Duodenal mucosa (tissue), 2 donors: ENCODE measurements at regions not wholly inside any gene's neighbourhood (a gene's known extent, or its start where the extent isn't known, plus 50 kb on each side); places are given as distances from the start of the nearest gene placed in this dataset.

Source experiments
- H3K27ac ChIP-seq: one replicate; pipeline ENCODE4 v1.7.0; 2013; ENCODE audit warnings: low read depth, low read length
- H3K27me3 ChIP-seq, 2 donors: one replicate each; pipeline ENCODE4 v1.7.0; 2013; ENCODE audit warnings: low read length in 2 of 2, control low read depth in 1 of 2; ENCODE audit not compliant: insufficient read depth in 2 of 2, control insufficient read depth in 1 of 2
- H3K36me3 ChIP-seq, 2 donors: one replicate each; pipeline ENCODE4 v1.7.0; 2013; ENCODE audit warnings: low read length in 2 of 2, control low read depth in 1 of 2; ENCODE audit not compliant: insufficient read depth in 2 of 2, control insufficient read depth in 1 of 2
- H3K4me1 ChIP-seq, 2 donors: one replicate each; pipeline ENCODE4 v1.7.0; 2013; ENCODE audit warnings: low read length in 2 of 2, control low read depth in 1 of 2; ENCODE audit not compliant: insufficient read depth in 2 of 2, control insufficient read depth in 1 of 2
- H3K4me3 ChIP-seq, 2 donors: one replicate each; pipeline ENCODE4 v1.7.0; 2013; ENCODE audit warnings: low read length in 2 of 2, low read depth in 1 of 2
- H3K9ac ChIP-seq, 2 donors: one replicate each; pipeline ENCODE4 v1.7.0; 2013; ENCODE audit warnings: low read length in 2 of 2, low read depth in 1 of 2
- H3K9me3 ChIP-seq, 2 donors: one replicate each; pipeline ENCODE4 v1.7.0; 2013; ENCODE audit warnings: low read length in 2 of 2, control low read depth in 1 of 2; ENCODE audit not compliant: control insufficient read depth in 1 of 2

GRCh38 chr6:132147530-132148011 is 196.4 kb upstream of the CCN2 start:
- Histone ChIP-seq H3K9me3 (no peaks in the 10 kb centered on the region), H3K9ac (no peak overlapping the region), H3K4me3 (no peak overlapping the region), H3K27me3 (no peaks in the 10 kb centered on the region), H3K36me3 (no peaks in the 10 kb centered on the region), H3K27ac (no peak overlapping the region), H3K4me1 (no peaks in the 10 kb centered on the region)

GRCh38 chr6:132144456-132144855 is 193.3 kb upstream of the CCN2 start:
- Histone ChIP-seq H3K4me3 (no peak overlapping the region), H3K27me3 (no peaks in the 10 kb centered on the region), H3K36me3 (no peaks in the 10 kb centered on the region), H3K4me1 (no peaks in the 10 kb centered on the region), H3K9me3 (no peaks in the 10 kb centered on the region), H3K9ac (no peak overlapping the region), H3K27ac (no peak overlapping the region)

- Histone ChIP-seq H3K27ac (no peak overlapping the region), H3K4me1 (no peaks in the 10 kb centered on the region), H3K27me3 (no peaks in the 10 kb centered on the region), H3K36me3 (no peaks in the 10 kb centered on the region), H3K9me3 (no peaks in the 10 kb centered on the region), H3K9ac (no peak overlapping the region), H3K4me3 (no peak overlapping the region)
Observed at GRCh38 chr6:132143258-132143657, 192.1 kb upstream of the CCN2 start.

GRCh38 chr6:132142768-132143167 is 191.6 kb upstream of the CCN2 start:
- no peak overlapping the region for H3K27ac ChIP-seq
- no peaks in the 10 kb centered on the region for H3K9me3 ChIP-seq
- H3K4me1 ChIP-seq, result no peaks in the 10 kb centered on the region
- no peaks in the 10 kb centered on the region for H3K27me3 ChIP-seq
- H3K36me3 ChIP-seq, result no peaks in the 10 kb centered on the region
- H3K4me3 ChIP-seq, result no peak overlapping the region
- no peak overlapping the region for H3K9ac ChIP-seq

GRCh38 chr6:132142308-132142707 is 191.1 kb upstream of the CCN2 start:
- H3K27ac ChIP-seq, result no peak overlapping the region
- H3K4me1 ChIP-seq, result no peaks in the 10 kb centered on the region
- no peaks in the 10 kb centered on the region for H3K9me3 ChIP-seq
- H3K36me3 ChIP-seq, result no peaks in the 10 kb centered on the region
- no peak overlapping the region for H3K9ac ChIP-seq
- H3K4me3 ChIP-seq, result no peak overlapping the region
- H3K27me3 ChIP-seq, result no peaks in the 10 kb centered on the region

- no peaks in the 10 kb centered on the region for H3K9me3 ChIP-seq
- H3K4me1 ChIP-seq, result no peaks in the 10 kb centered on the region
- H3K27ac ChIP-seq, result no peak overlapping the region
- H3K36me3 ChIP-seq, result no peaks in the 10 kb centered on the region
- H3K27me3 ChIP-seq, result no peaks in the 10 kb centered on the region
- no peak overlapping the region for H3K9ac ChIP-seq
- no peak overlapping the region for H3K4me3 ChIP-seq
Observed at GRCh38 chr6:132140189-132140588, 189.0 kb upstream of the CCN2 start.

- Histone ChIP-seq H3K9ac (no peak overlapping the region), H3K9me3 (no peaks in the 10 kb centered on the region), H3K27me3 (no peaks in the 10 kb centered on the region), H3K27ac (no peak overlapping the region), H3K36me3 (no peaks in the 10 kb centered on the region), H3K4me1 (no peaks in the 10 kb centered on the region), H3K4me3 (no peak overlapping the region)
Observed at GRCh38 chr6:132139611-132140010, 188.4 kb upstream of the CCN2 start.

GRCh38 chr6:132136981-132137380 is 185.8 kb upstream of the CCN2 start:
- no peaks in the 10 kb centered on the region for H3K4me1 ChIP-seq
- no peak overlapping the region for H3K27ac ChIP-seq
- H3K9ac ChIP-seq, result no peak overlapping the region
- H3K36me3 ChIP-seq, result no peaks in the 10 kb centered on the region
- H3K4me3 ChIP-seq, result no peak overlapping the region
- no peaks in the 10 kb centered on the region for H3K27me3 ChIP-seq
- H3K9me3 ChIP-seq, result no peaks in the 10 kb centered on the region

GRCh38 chr6:132135409-132135808 is 184.2 kb upstream of the CCN2 start:
- Histone ChIP-seq H3K4me1 (no peaks in the 10 kb centered on the region), H3K4me3 (no peak overlapping the region), H3K9me3 (no peaks in the 10 kb centered on the region), H3K36me3 (no peaks in the 10 kb centered on the region), H3K9ac (no peak overlapping the region), H3K27me3 (no peaks in the 10 kb centered on the region), H3K27ac (no peak overlapping the region)

- H3K36me3 ChIP-seq, result no peaks in the 10 kb centered on the region
- H3K9ac ChIP-seq, result no peak overlapping the region
- H3K4me3 ChIP-seq, result no peak overlapping the region
- H3K27ac ChIP-seq, result no peak overlapping the region
- H3K27me3 ChIP-seq, result no peaks in the 10 kb centered on the region
- no peaks in the 10 kb centered on the region for H3K9me3 ChIP-seq
- no peaks in the 10 kb centered on the region for H3K4me1 ChIP-seq
Observed at GRCh38 chr6:132133736-132134445, 182.7 kb upstream of the CCN2 start.
